Spleen (tissue), 7 donors: ENCODE measurements at regions not wholly inside any gene's neighbourhood (a gene's known extent, or its start where the extent isn't known, plus 50 kb on each side); places are given as distances from the start of the nearest gene placed in this dataset.

Source experiments
- CTCF ChIP-seq, 11 experiments: fragments of 200-600 bp in 7 of 11; fragments of 450-650 bp in 4 of 11; sonication (generic) in 4 of 11; IDR thresholded peaks in 8 of 11; conservative IDR thresholded peaks in 3 of 11; 1 replicate in 7 of 11; 2 replicates in 4 of 11; pipeline versions ENCODE4 v1.4.0 to v1.8.0; 2016 to 2021; ENCODE audit warnings: antibody characterized with exemption in 11 of 11, inconsistent platforms in 4 of 11, mild to moderate bottlenecking in 1 of 11
- POLR2AphosphoS5 ChIP-seq, 3 donors: sonication (generic); formaldehyde crosslinking; IDR thresholded peaks; one replicate each; pipeline ENCODE4 v1.5.1; 2017; ENCODE audit warnings: antibody characterized with exemption in 3 of 3
- donor health status: DM: no; HTN: no; CAD: no; lungs with moderate emphysema.
- donor health status: DM: no; HTN: no; CAD: no.
- donor health status: DM: no; HTN: no; CAD: no.

GRCh38 chr14:38762845-38763244, 340.2 kb downstream of the SEC23A start:
- TF ChIP-seq CTCF (IDR thresholded peaks at IDR 0.05 in 8 of 11, conservative IDR thresholded peaks at IDR 0.05 in 3 of 11) (no peak), POLR2AphosphoS5 (IDR thresholded peaks at IDR 0.05) (no peak)
